Lung (tissue), 11 donors: ENCODE measurements at regions not wholly inside any gene's neighbourhood (a gene's known extent, or its start where the extent isn't known, plus 50 kb on each side); places are given as distances from the start of the nearest gene placed in this dataset.

Experiments
- ATAC-seq: fragments of 200-7000 bp; cut with Tn5 transposase; one replicate; pipeline ENCODE4 v1.9.1; 2020; ENCODE audit warnings: moderate number of reproducible peaks; ENCODE audit not compliant: insufficient read depth, low FRiP score
- DNase-seq, 3 donors: peaks; one replicate each; pipeline ENCODE4 v3.0.0-alpha.2; 2013 to 2017
- H3K27ac ChIP-seq, 2 donors: one replicate each; pipeline ENCODE4 v1.5.1; 2013; ENCODE audit warnings: mild to moderate bottlenecking in 2 of 2, moderate library complexity in 2 of 2, control low read depth in 1 of 2, inconsistent platforms in 1 of 2, low read depth in 1 of 2, low read length in 1 of 2
- H3K27me3 ChIP-seq, 3 donors: one replicate each; pipeline ENCODE4 v1.5.1; 2013; ENCODE audit warnings: low read length in 2 of 3; ENCODE audit not compliant: control insufficient read depth in 3 of 3, insufficient read depth in 3 of 3
- H3K36me3 ChIP-seq, 4 donors: one replicate each; pipeline ENCODE4 v1.5.1; 2013; ENCODE audit warnings: low read length in 4 of 4, mild to moderate bottlenecking in 1 of 4, moderate library complexity in 1 of 4; ENCODE audit not compliant: control insufficient read depth in 4 of 4, insufficient read depth in 4 of 4
- H3K4me1 ChIP-seq, 5 donors: one replicate each; pipeline ENCODE4 v1.5.1; 2013; ENCODE audit warnings: low read length in 5 of 5, mild to moderate bottlenecking in 2 of 5, moderate library complexity in 1 of 5; ENCODE audit not compliant: control insufficient read depth in 5 of 5, insufficient read depth in 5 of 5
- H3K4me3 ChIP-seq: one replicate; pipeline ENCODE4 v1.5.1; 2013; ENCODE audit warnings: mild to moderate bottlenecking, control low read depth, moderate library complexity
- H3K9ac ChIP-seq, 2 donors: one replicate each; pipeline ENCODE4 v1.5.1; 2013; ENCODE audit warnings: low read length in 2 of 2, control low read depth in 1 of 2; ENCODE audit not compliant: insufficient read depth in 1 of 2
- H3K9me3 ChIP-seq, 4 donors: one replicate each; pipeline ENCODE4 v1.5.1; 2013; ENCODE audit warnings: low read length in 3 of 4, mild to moderate bottlenecking in 1 of 4, moderate library complexity in 1 of 4; ENCODE audit not compliant: control insufficient read depth in 4 of 4, insufficient read depth in 3 of 4
- WGBS, 2 donors: extraction: QIAGEN DNeasy Blood & Tissue Kit; methylation state at CpG; one replicate each; pipeline ENCODE4 v1.1.7; 2013; 5-methylcytosine and 5-hydroxymethylcytosine counted together
- TF ChIP-seq, protein P1 (sequence below): IDR thresholded peaks from 2 replicates; pipeline ENCODE4 v1.5.1; 2012; ENCODE audit warnings: mild to moderate bottlenecking; ENCODE audit errors: control extremely low read depth, extremely low read depth
- donor health status: control.
- donor health status: control.
- donor health status: Bipolar disorder and iron deficiency.
- donor health status: healthy.
- donor health status: DM: yes; HTN: yes; CAD: no.

DNA sequence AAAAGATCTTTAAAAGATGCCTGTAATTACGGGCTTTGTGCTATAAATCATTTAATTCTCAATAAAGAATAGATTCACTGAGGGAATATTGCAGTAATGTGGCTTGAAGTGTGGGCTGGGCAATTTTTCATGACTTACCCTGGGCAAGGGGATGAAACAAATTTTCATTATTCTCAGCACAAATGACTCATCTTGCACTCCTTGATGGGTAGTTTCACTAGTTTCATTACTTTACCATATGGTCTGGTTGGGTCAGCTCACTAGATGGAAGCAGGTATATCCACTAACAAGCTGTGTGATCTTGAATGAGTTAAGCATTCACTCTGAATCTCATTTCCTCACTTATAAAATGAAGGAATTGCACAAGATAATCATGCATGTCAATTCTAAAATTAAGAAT lies 234.3 kb downstream of the ABCC12 start:
- no peaks in the 10 kb centered on the region for H3K27me3 ChIP-seq
- DNase-seq (no peak), ATAC-seq (no peak)
- H3K9me3 ChIP-seq, result no peaks in the 10 kb centered on the region
- no peaks in the 10 kb centered on the region for H3K4me1 ChIP-seq
- no peak overlapping the region for H3K9ac ChIP-seq
- TF ChIP-seq, protein P1, sequence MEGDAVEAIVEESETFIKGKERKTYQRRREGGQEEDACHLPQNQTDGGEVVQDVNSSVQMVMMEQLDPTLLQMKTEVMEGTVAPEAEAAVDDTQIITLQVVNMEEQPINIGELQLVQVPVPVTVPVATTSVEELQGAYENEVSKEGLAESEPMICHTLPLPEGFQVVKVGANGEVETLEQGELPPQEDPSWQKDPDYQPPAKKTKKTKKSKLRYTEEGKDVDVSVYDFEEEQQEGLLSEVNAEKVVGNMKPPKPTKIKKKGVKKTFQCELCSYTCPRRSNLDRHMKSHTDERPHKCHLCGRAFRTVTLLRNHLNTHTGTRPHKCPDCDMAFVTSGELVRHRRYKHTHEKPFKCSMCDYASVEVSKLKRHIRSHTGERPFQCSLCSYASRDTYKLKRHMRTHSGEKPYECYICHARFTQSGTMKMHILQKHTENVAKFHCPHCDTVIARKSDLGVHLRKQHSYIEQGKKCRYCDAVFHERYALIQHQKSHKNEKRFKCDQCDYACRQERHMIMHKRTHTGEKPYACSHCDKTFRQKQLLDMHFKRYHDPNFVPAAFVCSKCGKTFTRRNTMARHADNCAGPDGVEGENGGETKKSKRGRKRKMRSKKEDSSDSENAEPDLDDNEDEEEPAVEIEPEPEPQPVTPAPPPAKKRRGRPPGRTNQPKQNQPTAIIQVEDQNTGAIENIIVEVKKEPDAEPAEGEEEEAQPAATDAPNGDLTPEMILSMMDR, result no peak
- no peaks in the 10 kb centered on the region for H3K36me3 ChIP-seq
- 77 to 79% methylated on average over 1 of the region's 1 CpG for WGBS, 2 donors
- no peak overlapping the region for H3K27ac ChIP-seq
- H3K4me3 ChIP-seq, result no peak overlapping the region

DNA sequence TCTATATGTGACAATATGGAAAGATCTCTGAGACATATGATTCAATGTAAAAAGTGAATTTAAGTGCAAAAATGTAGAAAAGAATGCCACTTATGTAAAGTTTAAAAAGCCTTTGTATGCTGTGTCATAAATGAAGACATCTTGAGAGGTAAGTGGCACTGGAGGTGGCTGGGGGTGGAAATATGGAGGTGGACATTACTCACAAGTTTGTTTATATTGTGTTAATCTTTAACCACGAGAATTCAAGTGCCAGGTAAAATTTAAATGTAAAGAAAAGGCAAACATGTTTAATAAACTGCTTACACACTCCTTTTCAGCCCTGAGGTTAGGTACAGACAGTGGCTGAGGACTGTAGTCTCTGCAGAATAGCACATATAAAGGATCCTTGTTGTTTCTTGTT lies 235.1 kb downstream of the ABCC12 start:
- Histone ChIP-seq H3K4me3 (no peak overlapping the region), H3K9ac (no peak overlapping the region), H3K27ac (no peak overlapping the region), H3K9me3 (no peaks in the 10 kb centered on the region), H3K36me3 (no peaks in the 10 kb centered on the region), H3K4me1 (no peaks in the 10 kb centered on the region), H3K27me3 (no peaks in the 10 kb centered on the region)
- peak; percentile 44 to 69 (median 45) for DNase-seq
- ATAC-seq, result peak; percentile 44
- TF ChIP-seq, protein P1, result no peak
- 15 to 23% methylated on average over 1 of the region's 1 CpG for WGBS, 2 donors

DNA sequence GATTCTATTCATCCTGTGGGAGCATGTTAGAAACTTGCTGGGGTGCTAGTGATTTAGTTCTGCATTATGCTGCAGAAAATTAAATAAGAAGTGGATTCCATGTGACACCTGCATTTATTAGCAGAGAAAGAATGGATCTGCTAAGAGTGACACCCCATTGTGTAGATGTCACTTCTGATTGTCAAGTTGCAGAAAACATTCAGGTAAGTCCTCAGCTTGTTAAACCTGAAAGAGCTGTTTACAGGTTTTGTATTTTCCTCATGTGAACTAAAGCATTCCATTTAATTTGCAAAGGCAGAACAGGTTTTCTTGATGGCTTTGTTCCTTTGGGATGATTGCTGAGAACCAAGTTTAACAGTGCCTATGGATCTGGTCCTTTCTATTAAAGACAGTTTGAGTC lies 238.7 kb downstream of the ABCC12 start:
- Histone ChIP-seq H3K9ac (no peak overlapping the region), H3K4me1 (no peaks in the 10 kb centered on the region), H3K9me3 (no peaks in the 10 kb centered on the region), H3K4me3 (no peak overlapping the region), H3K27me3 (no peaks in the 10 kb centered on the region), H3K36me3 (no peaks in the 10 kb centered on the region), H3K27ac (no peak overlapping the region)
- TF ChIP-seq, protein P1, result no peak
- DNase-seq, result no peak
- no peak for ATAC-seq

DNA sequence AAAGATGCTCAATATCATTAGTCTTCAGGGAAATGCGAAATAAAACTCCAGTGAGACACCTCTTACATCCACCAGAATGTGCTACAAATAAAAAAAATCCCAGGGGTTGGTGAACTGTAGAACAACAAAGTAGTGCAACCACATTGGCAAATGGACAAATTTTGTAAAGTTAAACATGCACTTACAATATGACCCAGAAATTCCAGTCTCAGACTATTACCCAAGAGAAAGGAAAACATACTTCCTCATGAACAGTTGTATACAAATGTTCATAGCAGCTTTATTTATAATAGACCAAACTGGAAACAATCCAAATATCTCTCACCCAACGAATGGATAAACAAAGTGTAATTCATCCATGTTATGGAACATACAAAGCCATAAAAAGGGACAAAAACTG lies 239.5 kb downstream of the ABCC12 start:
- Histone ChIP-seq H3K9ac (no peak overlapping the region), H3K27ac (no peak overlapping the region), H3K36me3 (no peaks in the 10 kb centered on the region), H3K9me3 (no peaks in the 10 kb centered on the region), H3K4me3 (no peak overlapping the region), H3K27me3 (no peaks in the 10 kb centered on the region), H3K4me1 (no peaks in the 10 kb centered on the region)
- DNase-seq (peak in 1 of 3 donors; percentile 23), ATAC-seq (no peak)
- 46 to 69% methylated on average over 2 of the region's 2 CpGs for WGBS, 2 donors
- TF ChIP-seq, protein P1, result no peak
